HEK293T (cell line): ENCODE measurements at regions not wholly inside any gene's neighbourhood (a gene's known extent, or its start where the extent isn't known, plus 50 kb on each side); places are given as distances from the start of the nearest gene placed in this dataset.

Source experiments
- CTCF ChIA-PET: fragments of 350-600 bp; formaldehyde crosslinking; extraction: SDS; loops from one replicate; lab custom pipeline; 2021; ENCODE audit warnings: antibody characterized with exemption, inconsistent platforms; lab: Yijun Ruan, JAX
- POLR2A ChIA-PET: fragments of 350-600 bp; formaldehyde crosslinking; extraction: SDS; loops from one replicate; lab custom pipeline; 2020; ENCODE audit warnings: antibody characterized with exemption, inconsistent platforms; lab: Yijun Ruan, JAX
- DNase-seq: peaks from one replicate; pipeline ENCODE4 v3.0.0; 2012; ENCODE audit warnings: mixed read lengths; ENCODE audit errors: extremely low spot score
- ARNT ChIP-seq: fragments of 450-650 bp; IDR thresholded peaks from 2 replicates; pipeline ENCODE4 v1.6.1; 2017; ENCODE audit warnings: mild to moderate bottlenecking
- BHLHE40 ChIP-seq: fragments of 450-650 bp; IDR thresholded peaks from 2 replicates; pipeline ENCODE4 v1.6.1; 2016; ENCODE audit warnings: mild to moderate bottlenecking, moderate library complexity, borderline replicate concordance
- CTBP1 ChIP-seq: fragments of 450-650 bp; IDR thresholded peaks from 2 replicates; pipeline ENCODE4 v1.6.1; 2016; ENCODE audit warnings: borderline replicate concordance
- ELF4 ChIP-seq: fragments of 450-650 bp; IDR thresholded peaks from 2 replicates; pipeline ENCODE4 v1.6.1; 2017; ENCODE audit warnings: antibody characterized with exemption
- FOXA1 ChIP-seq: fragments of 450-650 bp; IDR thresholded peaks from 2 replicates; pipeline ENCODE4 v1.6.1; 2016; ENCODE audit warnings: mild to moderate bottlenecking
- FOXK2 ChIP-seq: fragments of 450-650 bp; IDR thresholded peaks from 2 replicates; pipeline ENCODE4 v1.6.1; 2016; ENCODE audit warnings: mild to moderate bottlenecking
- FOXM1 ChIP-seq: fragments of 450-650 bp; IDR thresholded peaks from 2 replicates; pipeline ENCODE4 v1.6.1; 2017; ENCODE audit warnings: mild to moderate bottlenecking, borderline replicate concordance
- HDGF ChIP-seq: fragments of 450-650 bp; IDR thresholded peaks from 2 replicates; pipeline ENCODE4 v1.6.1; 2017; ENCODE audit warnings: antibody characterized with exemption, borderline replicate concordance
- L3MBTL2 ChIP-seq: fragments of 450-650 bp; conservative IDR thresholded peaks from 2 replicates; pipeline ENCODE4 v1.6.1; 2016; ENCODE audit warnings: mild to moderate bottlenecking
- LEF1 ChIP-seq: fragments of 450-650 bp; IDR thresholded peaks from 2 replicates; pipeline ENCODE4 v1.6.1; 2017; ENCODE audit warnings: mild to moderate bottlenecking, borderline replicate concordance
- NFRKB ChIP-seq: fragments of 450-650 bp; IDR thresholded peaks from 2 replicates; pipeline ENCODE4 v1.6.1; 2016; ENCODE audit warnings: mild to moderate bottlenecking, moderate library complexity
- PKNOX1 ChIP-seq: fragments of 450-650 bp; IDR thresholded peaks from 2 replicates; pipeline ENCODE4 v1.6.1; 2016
- SP1 ChIP-seq: fragments of 450-650 bp; IDR thresholded peaks from 2 replicates; pipeline ENCODE4 v1.6.1; 2017
- SUZ12 ChIP-seq: fragments of 450-650 bp; IDR thresholded peaks from 2 replicates; pipeline ENCODE4 v1.6.1; 2016; ENCODE audit warnings: mild to moderate bottlenecking
- TARDBP ChIP-seq: fragments of 450-650 bp; IDR thresholded peaks from 2 replicates; pipeline ENCODE4 v1.6.1; 2016
- ZNF384 ChIP-seq: fragments of 450-650 bp; IDR thresholded peaks from 2 replicates; pipeline ENCODE4 v1.6.1; 2016

GRCh38 chr1:215330426-215330825, 236.7 kb upstream of the KCTD3 start:
- no peak for DNase-seq
- POLR2A ChIA-PET = no interaction called here
- TF ChIP-seq ARNT (no peak), ELF4 (no peak), LEF1 (no peak), FOXA1 (no peak), PKNOX1 (no peak), L3MBTL2 (no peak), HDGF (no peak), TARDBP (no peak), SP1 (no peak), NFRKB (no peak), ZNF384 (no peak), FOXK2 (no peak)
- CTCF ChIA-PET = no interaction called here

- TF ChIP-seq SUZ12 = no peak
- no peak for DNase-seq
- CTCF ChIA-PET = no interaction called here
- POLR2A ChIA-PET = no interaction called here
Observed at GRCh38 chr1:215344539-215344938, 222.6 kb upstream of the KCTD3 start.

DNA sequence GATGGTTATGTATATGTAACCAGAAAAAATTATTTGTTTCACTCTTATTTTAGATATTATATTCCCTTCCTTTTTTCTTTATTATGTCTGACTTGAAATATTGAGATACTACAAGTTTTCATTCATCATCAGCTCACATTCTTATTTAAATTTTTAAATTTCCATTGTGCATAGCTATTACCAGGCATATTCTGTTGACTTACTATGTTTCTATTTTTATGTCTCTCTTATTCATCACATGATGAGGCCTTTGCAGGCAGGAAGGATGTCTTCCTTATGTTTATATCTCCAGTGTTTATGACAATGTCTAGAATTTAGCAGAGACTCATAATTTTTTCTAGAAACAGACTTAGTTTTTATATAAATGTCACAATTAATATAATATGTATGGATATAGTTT, 221.9 kb upstream of the KCTD3 start:
- ChIA-PET POLR2A (no interaction called here), CTCF (no interaction called here)
- TF ChIP-seq HDGF (no peak), ZNF384 (no peak), FOXK2 (no peak), NFRKB (no peak)
- no peak for DNase-seq

DNA sequence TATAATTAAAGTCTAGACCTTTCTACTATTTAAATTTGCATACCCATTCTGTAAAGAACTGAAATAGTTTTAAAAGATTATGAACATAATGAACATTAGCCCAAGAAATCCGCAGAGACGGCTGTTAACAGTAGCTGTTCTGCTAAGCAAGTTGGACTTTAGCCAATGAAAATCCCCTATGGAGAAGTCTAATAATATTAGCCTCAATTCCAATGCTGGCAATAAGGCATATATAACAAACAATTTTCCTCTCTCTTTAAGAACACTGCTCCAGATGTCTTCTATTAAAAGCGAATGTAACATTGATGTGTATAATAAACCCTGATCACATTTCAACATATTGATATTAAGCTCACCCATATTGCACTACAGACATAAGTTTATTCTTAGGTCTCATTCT, 221.3 kb upstream of the KCTD3 start:
- CTCF ChIA-PET = no interaction called here
- no peak for TF ChIP-seq FOXM1
- no peak for TF ChIP-seq ARNT
- no peak for TF ChIP-seq ZNF384
- no peak for TF ChIP-seq ELF4
- no peak for TF ChIP-seq LEF1
- TF ChIP-seq HDGF = no peak
- no peak for TF ChIP-seq SP1
- TF ChIP-seq L3MBTL2 = no peak
- TF ChIP-seq BHLHE40 = no peak
- no peak for TF ChIP-seq NFRKB
- no peak for TF ChIP-seq CTBP1
- TF ChIP-seq SUZ12 = no peak
- TF ChIP-seq PKNOX1 = no peak
- no peak for TF ChIP-seq TARDBP
- TF ChIP-seq FOXK2 = no peak
- TF ChIP-seq FOXA1 = no peak
- no peak for DNase-seq
- POLR2A ChIA-PET = no interaction called here

- TF ChIP-seq SP1 = no peak
- TF ChIP-seq NFRKB = no peak
- TF ChIP-seq FOXM1 = no peak
- TF ChIP-seq LEF1 = no peak
- TF ChIP-seq TARDBP = no peak
- TF ChIP-seq HDGF = no peak
- no peak for TF ChIP-seq FOXK2
- no peak for TF ChIP-seq FOXA1
- no peak for TF ChIP-seq SUZ12
- no peak for TF ChIP-seq ARNT
- no peak for TF ChIP-seq L3MBTL2
- no peak for TF ChIP-seq ELF4
- TF ChIP-seq ZNF384 = no peak
- no peak for TF ChIP-seq BHLHE40
- TF ChIP-seq PKNOX1 = no peak
- TF ChIP-seq CTBP1 = no peak
- DNase-seq = no peak
- ChIA-PET POLR2A (no interaction called here), CTCF (no interaction called here)
Observed at GRCh38 chr1:215357901-215358300, 209.2 kb upstream of the KCTD3 start.

- ChIA-PET CTCF (no interaction called here), POLR2A (no interaction called here)
- no peak for DNase-seq
- no peak for TF ChIP-seq HDGF
- TF ChIP-seq FOXA1 = no peak
- no peak for TF ChIP-seq CTBP1
- TF ChIP-seq SP1 = no peak
- TF ChIP-seq ELF4 = no peak
- no peak for TF ChIP-seq ZNF384
- TF ChIP-seq FOXM1 = no peak
- no peak for TF ChIP-seq FOXK2
- TF ChIP-seq NFRKB = no peak
- TF ChIP-seq BHLHE40 = no peak
- TF ChIP-seq ARNT = no peak
- TF ChIP-seq SUZ12 = no peak
- no peak for TF ChIP-seq TARDBP
- TF ChIP-seq PKNOX1 = no peak
- no peak for TF ChIP-seq LEF1
- no peak for TF ChIP-seq L3MBTL2
Observed at GRCh38 chr1:215358356-215358755, 208.7 kb upstream of the KCTD3 start.
